Endothelial cell of umbilical vein (primary cell): ENCODE measurements at regions not wholly inside any gene's neighbourhood (a gene's known extent, or its start where the extent isn't known, plus 50 kb on each side); places are given as distances from the start of the nearest gene placed in this dataset.

Experiments used
- CTCF ChIP-seq, 2 donors: IDR thresholded peaks; 1 replicate in 1 of 2; 2 replicates in 1 of 2; pipeline ENCODE4 v1.5.1; 2011; ENCODE audit warnings: low read length in 2 of 2, mild to moderate bottlenecking in 2 of 2, moderate library complexity in 2 of 2, control low read depth in 1 of 2, inconsistent platforms in 1 of 2, low read depth in 1 of 2; ENCODE audit not compliant: insufficient read depth in 1 of 2; ENCODE audit errors: extremely low read depth in 1 of 2
- EZH2 ChIP-seq: IDR thresholded peaks from 2 replicates; pipeline ENCODE4 v1.6.1; 2012; ENCODE audit warnings: borderline replicate concordance, low read depth, mild to moderate bottlenecking, moderate library complexity, low read length, inconsistent platforms; ENCODE audit not compliant: severe bottlenecking
- JUN ChIP-seq: IDR thresholded peaks from 2 replicates; pipeline ENCODE4 v1.6.1; 2011; ENCODE audit warnings: borderline replicate concordance, low read depth; ENCODE audit not compliant: insufficient read length, insufficient read depth
- MAX ChIP-seq: IDR thresholded peaks from 2 replicates; pipeline ENCODE4 v1.6.1; 2011; ENCODE audit not compliant: insufficient read depth, insufficient read length
- MYC ChIP-seq: IDR thresholded peaks from one replicate; pipeline ENCODE4 v1.6.1; 2011; ENCODE audit warnings: mild to moderate bottlenecking, low read depth, low read length
- POLR2A ChIP-seq: IDR thresholded peaks from 2 replicates; pipeline ENCODE4 v1.6.1; 2012; ENCODE audit warnings: low read depth, mild to moderate bottlenecking, control low read depth, low read length
- POLR2AphosphoS5 ChIP-seq: IDR thresholded peaks from 2 replicates; pipeline ENCODE4 v1.6.1; 2012; ENCODE audit warnings: low read depth, mild to moderate bottlenecking, control low read depth, low read length, moderate library complexity; ENCODE audit not compliant: insufficient read depth

- no peak for TF ChIP-seq POLR2AphosphoS5
- no peak for TF ChIP-seq CTCF (IDR thresholded peaks at IDR 0.05; ENCODE audit: extremely low read depth in 1 of 2, insufficient read depth in 1 of 2, low read depth in 1 of 2, low read length in 2 of 2)
- no peak for TF ChIP-seq JUN
- no peak for TF ChIP-seq EZH2
- TF ChIP-seq POLR2A: no peak
- TF ChIP-seq MYC: no peak
- TF ChIP-seq MAX: no peak
Observed at GRCh38 chrX:77003530-77003929, 443.7 kb upstream of the FGF16 start.
